Epithelial cell of proximal tubule (primary cell): ENCODE measurements at regions not wholly inside any gene's neighbourhood (a gene's known extent, or its start where the extent isn't known, plus 50 kb on each side); places are given as distances from the start of the nearest gene placed in this dataset.

ENCODE experiments used
- DNase-seq: peaks from one replicate; pipeline ENCODE4 v3.0.0-alpha.2; 2011; ENCODE audit warnings: low read depth
- H3K4me3 ChIP-seq: 2 replicates; pipeline ENCODE4 v1.5.1; 2011; ENCODE audit warnings: low read depth, mild to moderate bottlenecking, low read length
- CTCF ChIP-seq: conservative IDR thresholded peaks from 2 replicates; pipeline ENCODE4 v1.5.1; 2012; ENCODE audit warnings: low read depth, mild to moderate bottlenecking, low read length

GRCh38 chr6:44672086-44672485, 284.6 kb downstream of the CDC5L start:
- H3K4me3 ChIP-seq: no peak overlapping the region
- TF ChIP-seq CTCF: no peak
- no peak for DNase-seq

- no peak overlapping the region for H3K4me3 ChIP-seq
- TF ChIP-seq CTCF: no peak
- DNase-seq: no peak
Measured at GRCh38 chr6:44672841-44673240, 285.3 kb downstream of the CDC5L start.

GRCh38 chr6:44674226-44675155, 287.0 kb downstream of the CDC5L start:
- DNase-seq: no peak
- no peak for TF ChIP-seq CTCF
- no peak overlapping the region for H3K4me3 ChIP-seq

GRCh38 chr6:44675449-44675848, 287.9 kb downstream of the CDC5L start:
- DNase-seq: no peak
- TF ChIP-seq CTCF: no peak
- no peak overlapping the region for H3K4me3 ChIP-seq

GRCh38 chr6:44676246-44676790, 288.8 kb downstream of the CDC5L start:
- no peak for DNase-seq
- H3K4me3 ChIP-seq: no peak overlapping the region
- no peak for TF ChIP-seq CTCF

- no peak for DNase-seq
- no peak overlapping the region for H3K4me3 ChIP-seq
- no peak for TF ChIP-seq CTCF
Measured at GRCh38 chr6:44676826-44677433, 289.4 kb downstream of the CDC5L start.
